B cell (primary cell): ENCODE measurements at regions not wholly inside any gene's neighbourhood (a gene's known extent, or its start where the extent isn't known, plus 50 kb on each side); places are given as distances from the start of the nearest gene placed in this dataset.
"Not testable (repeated sequence)": the region's sequence is repeated elsewhere in the genome, so short reads cannot be mapped to it uniquely, and the experiment has no call there.

ENCODE experiments used
- CTCF ChIP-seq: fragments of 200-600 bp; IDR thresholded peaks from one replicate; pipeline ENCODE4 v1.8.0; 2022; ENCODE audit warnings: antibody characterized with exemption, mild to moderate bottlenecking
- EZH2 ChIP-seq: IDR thresholded peaks from 2 replicates; pipeline ENCODE4 v1.6.1; 2012; ENCODE audit warnings: borderline replicate concordance, low read depth, mild to moderate bottlenecking, moderate library complexity, low read length; ENCODE audit not compliant: insufficient read depth, poor library complexity, severe bottlenecking

- not testable (repeated sequence) for TF ChIP-seq CTCF, EZH2
Observed at GRCh38 chr12:33920460-33920859, 101.8 kb upstream of the ALG10 start.
